Stomach (tissue), 4 donors: ENCODE measurements at regions not wholly inside any gene's neighbourhood (a gene's known extent, or its start where the extent isn't known, plus 50 kb on each side); places are given as distances from the start of the nearest gene placed in this dataset.

Experiments
- CTCF ChIP-seq, 7 experiments: fragments of 450-650 bp in 4 of 7; fragments of 200-600 bp in 3 of 7; sonication (generic) in 3 of 7; IDR thresholded peaks; one replicate each; pipeline ENCODE4 v1.5.1; 2016 to 2019; ENCODE audit warnings: antibody characterized with exemption in 7 of 7, control low read depth in 2 of 7, mild to moderate bottlenecking in 1 of 7
- POLR2A ChIP-seq, 4 donors: fragments of 450-650 bp; IDR thresholded peaks; one replicate each; pipeline ENCODE4 v1.6.1; 2016; ENCODE audit warnings: antibody characterized with exemption in 4 of 4, control low read depth in 2 of 4, mild to moderate bottlenecking in 1 of 4, moderate library complexity in 1 of 4
- POLR2AphosphoS5 ChIP-seq, 3 donors: sonication (generic); formaldehyde crosslinking; IDR thresholded peaks; one replicate each; pipeline ENCODE4 v1.6.1; 2016; ENCODE audit warnings: antibody characterized with exemption in 3 of 3

GRCh38 chr2:128371248-128371630 lies 52.6 kb upstream of the HS6ST1 start:
- TF ChIP-seq POLR2AphosphoS5 (IDR thresholded peaks at IDR 0.05) (no peak), CTCF (IDR thresholded peaks at IDR 0.05) (no peak), POLR2A (IDR thresholded peaks at IDR 0.05) (no peak)
